Keratinocyte (primary cell): ENCODE measurements at regions not wholly inside any gene's neighbourhood (a gene's known extent, or its start where the extent isn't known, plus 50 kb on each side); places are given as distances from the start of the nearest gene placed in this dataset.
A peak's percentile ranks its signal among the peaks of the same experiment; 100 is the strongest.

Source experiments
- DNase-seq: peaks from one replicate; pipeline ENCODE4 v3.0.0-alpha.2; 2011; ENCODE audit warnings: low read depth, missing footprints, low spot score
- FAIRE-seq: peaks from 2 replicates; lab custom pipeline; 2011; peaks lifted over from hg19 to GRCh38; lab: Jason Lieb, UNC
- H2AFZ ChIP-seq: 2 replicates; pipeline ENCODE4 v1.6.0; 2012; ENCODE audit warnings: low read length, control low read depth, inconsistent platforms; ENCODE audit not compliant: control insufficient read depth
- H3K27ac ChIP-seq: 2 replicates; pipeline ENCODE4 v1.5.1; 2011; ENCODE audit warnings: low read length; ENCODE audit not compliant: control insufficient read depth, insufficient read depth
- H3K27me3 ChIP-seq: 3 replicates; pipeline ENCODE4 v1.6.0; 2011; ENCODE audit warnings: low read length; ENCODE audit not compliant: control insufficient read depth, insufficient read depth; ENCODE audit errors: extremely low read depth
- H3K36me3 ChIP-seq, 2 experiments: 2 replicates in 1 of 2; 3 replicates in 1 of 2; pipeline ENCODE4 v1.5.1; 2011; ENCODE audit warnings: low read length in 2 of 2, mild to moderate bottlenecking in 1 of 2; ENCODE audit not compliant: control insufficient read depth in 2 of 2, insufficient read depth in 2 of 2; ENCODE audit errors: extremely low read depth in 1 of 2
- H3K4me1 ChIP-seq: 3 replicates; pipeline ENCODE4 v1.5.1; 2011; ENCODE audit warnings: low read length; ENCODE audit not compliant: control insufficient read depth, insufficient read depth; ENCODE audit errors: extremely low read depth
- H3K4me2 ChIP-seq: 3 replicates; pipeline ENCODE4 v1.6.0; 2011; ENCODE audit warnings: low read depth, low read length; ENCODE audit not compliant: control insufficient read depth, insufficient read depth; ENCODE audit errors: extremely low read depth
- H3K4me3 ChIP-seq, 3 experiments: fragments of 200-600 bp in 1 of 3; sonication (generic) in 1 of 3; 2 replicates in 2 of 3; 3 replicates in 1 of 3; pipeline ENCODE4 v1.5.1; 2011 to 2016; ENCODE audit warnings: low read length in 3 of 3, mild to moderate bottlenecking in 3 of 3, control low read depth in 2 of 3, inconsistent platforms in 1 of 3, low read depth in 1 of 3, mixed read lengths in 1 of 3, mixed run types in 1 of 3, moderate library complexity in 1 of 3; ENCODE audit not compliant: control insufficient read depth in 2 of 3, insufficient read depth in 2 of 3; ENCODE audit errors: extremely low read depth in 1 of 3
- H3K79me2 ChIP-seq: 2 replicates; pipeline ENCODE4 v1.6.0; 2012; ENCODE audit warnings: low read length; ENCODE audit not compliant: control insufficient read depth, insufficient read depth
- H3K9ac ChIP-seq: 3 replicates; pipeline ENCODE4 v1.6.0; 2011; ENCODE audit warnings: low read length; ENCODE audit not compliant: control insufficient read depth, insufficient read depth; ENCODE audit errors: extremely low read depth
- H3K9me1 ChIP-seq: 3 replicates; pipeline ENCODE4 v1.6.0; 2011; ENCODE audit warnings: low read length; ENCODE audit not compliant: control insufficient read depth, insufficient read depth; ENCODE audit errors: extremely low read depth
- H3K9me3 ChIP-seq: 2 replicates; pipeline ENCODE4 v1.5.1; 2012; ENCODE audit warnings: low read depth, low read length; ENCODE audit not compliant: control insufficient read depth
- H4K20me1 ChIP-seq: 3 replicates; pipeline ENCODE4 v1.6.0; 2011; ENCODE audit warnings: low read length; ENCODE audit not compliant: control insufficient read depth, insufficient read depth; ENCODE audit errors: extremely low read depth
- CTCF ChIP-seq, 3 experiments: IDR thresholded peaks in 1 of 3; conservative IDR thresholded peaks in 1 of 3; optimal IDR thresholded peaks in 1 of 3; 2 replicates in 2 of 3; 3 replicates in 1 of 3; pipeline versions ENCODE3 to v1.5.1; 2011; ENCODE audit warnings: low read length in 3 of 3, mild to moderate bottlenecking in 3 of 3, moderate library complexity in 2 of 3, control low read depth in 1 of 3, inconsistent platforms in 1 of 3; ENCODE audit not compliant: insufficient read depth in 2 of 3; ENCODE audit errors: extremely low read depth in 1 of 3
- EZH2 ChIP-seq: IDR thresholded peaks from one replicate; pipeline ENCODE4 v1.6.1; 2012; ENCODE audit warnings: inconsistent platforms, mild to moderate bottlenecking, low read length, moderate library complexity
- dilution Hi-C: fragments of 300-500 bp; cut with MboI; formaldehyde crosslinking; loops from one replicate; pipeline ENCODE4 v1.7.0; 2020; ENCODE audit warnings: low sequenced_read_pairs; ENCODE audit not compliant: extremely low pct_ligation_motif_present

GRCh38 chr13:27005976-27006518 is 165.6 kb downstream of the USP12 start:
- Histone ChIP-seq H3K27me3 (peaks cover 31% of the 10 kb centered on the region), H3K79me2 (no peaks in the 10 kb centered on the region), H3K27ac (no peak overlapping the region), H3K9me1 (no peaks in the 10 kb centered on the region), H4K20me1 (no peaks in the 10 kb centered on the region), H3K9ac (no peak overlapping the region), H3K4me1 (peaks cover 3% of the 10 kb centered on the region), H3K9me3 (no peaks in the 10 kb centered on the region), H3K36me3 (no peaks in the 10 kb centered on the region), H2AFZ (no peak overlapping the region), H3K4me2 (peak overlapping the region; percentile 91), H3K4me3 (peak overlapping the region in 1 of 3 experiments; percentile 4)
- FAIRE-seq: no peak
- no peak for DNase-seq
- dilution Hi-C loops: no loop called here
- TF ChIP-seq EZH2: no peak

- Histone ChIP-seq H3K36me3 (no peaks in the 10 kb centered on the region), H3K4me3 (no peak overlapping the region), H3K27ac (no peak overlapping the region), H3K9ac (no peak overlapping the region), H2AFZ (no peak overlapping the region), H3K4me1 (peaks cover 3% of the 10 kb centered on the region), H3K9me1 (no peaks in the 10 kb centered on the region), H3K9me3 (no peaks in the 10 kb centered on the region), H3K4me2 (no peak overlapping the region), H3K79me2 (no peaks in the 10 kb centered on the region), H3K27me3 (peaks cover 31% of the 10 kb centered on the region), H4K20me1 (no peaks in the 10 kb centered on the region)
- TF ChIP-seq EZH2 (no peak), CTCF (optimal IDR thresholded peaks at IDR 0.05 in 1 of 3, IDR thresholded peaks at IDR 0.05 in 1 of 3, conservative IDR thresholded peaks at IDR 0.05 in 1 of 3; ENCODE audit: extremely low read depth in 1 of 3, insufficient read depth in 2 of 3, low read length in 3 of 3) (no peak)
- dilution Hi-C loops: no loop called here
- FAIRE-seq (no peak), DNase-seq (no peak)
These were observed 166.1 kb downstream of the USP12 start for GRCh38 chr13:27005556-27005955.

GRCh38 chr13:27004866-27005265 is 166.7 kb downstream of the USP12 start:
- Histone ChIP-seq H3K4me3 (no peak overlapping the region), H3K79me2 (no peaks in the 10 kb centered on the region), H2AFZ (no peak overlapping the region), H3K27me3 (peaks cover 31% of the 10 kb centered on the region), H3K36me3 (no peaks in the 10 kb centered on the region), H3K4me1 (peaks cover 3% of the 10 kb centered on the region), H3K9me1 (no peaks in the 10 kb centered on the region), H4K20me1 (no peaks in the 10 kb centered on the region), H3K9me3 (no peaks in the 10 kb centered on the region), H3K27ac (no peak overlapping the region), H3K9ac (no peak overlapping the region), H3K4me2 (no peak overlapping the region)
- dilution Hi-C loops: no loop called here
- FAIRE-seq: no peak
- DNase-seq: no peak
- TF ChIP-seq CTCF (optimal IDR thresholded peaks at IDR 0.05 in 1 of 3, IDR thresholded peaks at IDR 0.05 in 1 of 3, conservative IDR thresholded peaks at IDR 0.05 in 1 of 3; ENCODE audit: extremely low read depth in 1 of 3, insufficient read depth in 2 of 3, low read length in 3 of 3) (no peak), EZH2 (no peak)
